T follicular helper cell (primary cell): ENCODE measurements at regions not wholly inside any gene's neighbourhood (a gene's known extent, or its start where the extent isn't known, plus 50 kb on each side); places are given as distances from the start of the nearest gene placed in this dataset.
"Not testable (repeated sequence)": the region's sequence is repeated elsewhere in the genome, so short reads cannot be mapped to it uniquely, and the experiment has no call there.

Experiments
- DNase-seq: peaks from one replicate; pipeline ENCODE4 v3.0.0-alpha.2; 2020; ENCODE audit warnings: low read depth

GRCh38 chr2:13694673-13695072 lies 937.8 kb upstream of the LRATD1 start:
- DNase-seq, result no peak

GRCh38 chr2:13696601-13697000 lies 935.9 kb upstream of the LRATD1 start:
- DNase-seq, result no peak

GRCh38 chr2:13698847-13699246 lies 933.7 kb upstream of the LRATD1 start:
- DNase-seq, result no peak

GRCh38 chr2:13699939-13700338 lies 932.6 kb upstream of the LRATD1 start:
- not testable (repeated sequence) for DNase-seq

- no peak for DNase-seq
These were observed 921.4 kb upstream of the LRATD1 start for GRCh38 chr2:13711154-13711553.

GRCh38 chr2:13714466-13714865 lies 918.1 kb upstream of the LRATD1 start:
- DNase-seq, result no peak

GRCh38 chr2:13725945-13726344 lies 906.6 kb upstream of the LRATD1 start:
- DNase-seq, result no peak

GRCh38 chr2:13745330-13745729 lies 887.2 kb upstream of the LRATD1 start:
- no peak for DNase-seq

- no peak for DNase-seq
These were observed 880.6 kb upstream of the LRATD1 start for GRCh38 chr2:13751955-13752354.

- DNase-seq, result no peak
These were observed 874.1 kb upstream of the LRATD1 start for GRCh38 chr2:13758412-13758811.

- DNase-seq, result no peak
These were observed 864.2 kb upstream of the LRATD1 start for GRCh38 chr2:13768274-13768673.

GRCh38 chr2:13770279-13770678 lies 862.2 kb upstream of the LRATD1 start:
- no peak for DNase-seq

GRCh38 chr2:13779996-13780395 lies 852.5 kb upstream of the LRATD1 start:
- DNase-seq, result no peak

GRCh38 chr2:13791019-13791547 lies 841.4 kb upstream of the LRATD1 start:
- no peak for DNase-seq

- no peak for DNase-seq
These were observed 826.0 kb upstream of the LRATD1 start for GRCh38 chr2:13806539-13806938.

- no peak for DNase-seq
These were observed 819.3 kb upstream of the LRATD1 start for GRCh38 chr2:13813236-13813635.

- no peak for DNase-seq
These were observed 814.5 kb upstream of the LRATD1 start for GRCh38 chr2:13818002-13818401.

GRCh38 chr2:13819896-13820295 lies 812.6 kb upstream of the LRATD1 start:
- no peak for DNase-seq

- no peak for DNase-seq
These were observed 811.1 kb upstream of the LRATD1 start for GRCh38 chr2:13821255-13821880.

GRCh38 chr2:13822365-13822764 lies 810.2 kb upstream of the LRATD1 start:
- DNase-seq, result no peak

- DNase-seq, result no peak
These were observed 806.1 kb upstream of the LRATD1 start for GRCh38 chr2:13826314-13826853.

- no peak for DNase-seq
These were observed 773.9 kb upstream of the LRATD1 start for GRCh38 chr2:13858626-13859025.

GRCh38 chr2:13868275-13868674 lies 764.2 kb upstream of the LRATD1 start:
- DNase-seq, result not testable (repeated sequence)

GRCh38 chr2:13876491-13877037 lies 756.0 kb upstream of the LRATD1 start:
- no peak for DNase-seq
